AML-193 (cell line): ENCODE measurements at regions not wholly inside any gene's neighbourhood (a gene's known extent, or its start where the extent isn't known, plus 50 kb on each side); places are given as distances from the start of the nearest gene placed in this dataset.
A peak's percentile ranks its signal among the peaks of the same experiment; 100 is the strongest.
"Not testable (repeated sequence)": the region's sequence is repeated elsewhere in the genome, so short reads cannot be mapped to it uniquely, and the experiment has no call there.

Source experiments
- DNase-seq, 2 experiments: peaks; one replicate each; lab custom pipeline; 2025; lab: John Stamatoyannopoulos, UW

DNA sequence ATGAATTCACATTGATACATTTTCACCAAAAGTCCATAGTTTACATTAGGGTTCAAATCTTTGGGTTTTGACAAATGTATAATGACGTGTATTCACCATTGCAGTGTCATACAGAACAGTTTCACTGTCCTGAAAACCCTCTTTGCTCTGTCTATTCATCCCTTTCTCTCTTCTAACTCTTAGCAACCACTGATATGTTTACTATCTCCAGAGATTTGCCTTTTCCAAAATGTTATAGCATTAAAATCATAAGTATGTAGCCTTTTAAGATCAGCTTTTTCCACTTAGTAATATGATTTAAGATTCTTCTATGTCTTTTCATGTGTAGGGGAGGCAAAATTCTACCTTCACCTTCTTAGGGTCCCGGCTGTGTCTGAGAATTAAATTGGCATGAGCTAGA is 203.8 kb downstream of the TPRG1 start:
- DNase-seq = no peak

DNA sequence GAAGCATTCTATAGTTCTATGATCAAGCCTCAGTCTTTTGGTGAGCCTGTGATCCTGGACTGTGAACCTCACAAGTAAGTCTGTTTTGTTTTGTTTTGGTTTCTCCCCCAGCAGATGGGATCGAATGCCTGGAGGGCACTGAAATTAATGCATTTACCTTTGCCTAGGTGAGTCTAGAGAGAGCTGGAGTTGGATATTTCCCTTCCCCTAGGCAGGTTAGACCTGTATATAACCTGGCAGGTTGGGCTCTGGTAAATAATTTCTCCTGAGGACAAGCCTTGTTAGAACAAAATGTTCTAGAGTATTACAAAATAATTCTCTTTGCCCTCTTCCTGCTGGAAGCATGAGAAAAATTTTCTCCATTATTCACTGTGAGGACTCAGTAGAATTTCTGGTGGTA is 211.9 kb downstream of the TPRG1 start:
- no peak for DNase-seq

GRCh38 chr3:189385880-189386279 is 214.1 kb downstream of the TPRG1 start:
- not testable (repeated sequence) for DNase-seq

DNA sequence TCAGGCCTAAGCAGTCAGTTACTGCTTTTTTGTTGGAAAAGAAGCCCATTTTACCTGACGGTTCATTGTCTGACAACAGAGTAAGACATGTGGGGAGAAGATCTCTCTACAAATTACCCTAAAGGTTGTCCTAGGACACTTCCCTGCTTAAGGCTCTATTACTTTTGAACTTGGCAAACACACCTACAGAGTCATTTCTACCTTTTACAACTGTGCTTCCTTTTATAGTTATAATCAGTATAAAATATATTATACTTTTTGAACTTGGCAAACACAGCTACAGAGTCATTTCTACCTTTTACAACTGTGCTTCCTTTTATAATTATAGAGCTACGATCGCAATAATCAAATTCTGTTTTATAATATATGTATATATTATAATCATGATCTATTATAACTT is 215.0 kb downstream of the TPRG1 start:
- no peak for DNase-seq

GRCh38 chr3:189389346-189389745 is 217.6 kb downstream of the TPRG1 start:
- no peak for DNase-seq

- DNase-seq = peak; percentile 92 to 94
Observed at GRCh38 chr3:189393598-189393997, 221.8 kb downstream of the TPRG1 start.

DNA sequence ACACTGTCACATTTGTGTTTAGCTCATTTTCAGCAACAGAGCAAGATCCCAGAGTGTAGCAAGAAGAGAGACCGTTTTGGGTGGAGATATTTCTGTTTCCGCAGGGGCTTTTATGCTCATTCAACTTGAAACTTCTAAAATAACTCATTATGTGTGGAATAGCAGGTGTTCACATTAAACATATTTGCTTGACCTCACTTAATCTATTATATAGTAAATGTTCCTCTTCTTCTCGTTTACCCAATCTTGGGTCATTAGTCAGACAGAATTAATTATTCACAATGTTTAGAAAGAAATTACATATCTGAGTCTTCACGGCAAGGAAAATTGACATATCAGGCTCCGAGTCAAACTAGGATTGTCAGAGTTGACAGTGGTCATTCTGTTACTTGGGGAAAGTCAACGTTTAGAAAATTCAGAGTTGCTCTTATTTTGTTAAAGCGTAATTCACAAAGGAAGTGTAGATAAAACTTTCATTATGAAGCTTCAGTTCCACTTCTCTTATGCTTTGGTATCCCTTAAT is 222.9 kb downstream of the TPRG1 start:
- DNase-seq = no peak

DNA sequence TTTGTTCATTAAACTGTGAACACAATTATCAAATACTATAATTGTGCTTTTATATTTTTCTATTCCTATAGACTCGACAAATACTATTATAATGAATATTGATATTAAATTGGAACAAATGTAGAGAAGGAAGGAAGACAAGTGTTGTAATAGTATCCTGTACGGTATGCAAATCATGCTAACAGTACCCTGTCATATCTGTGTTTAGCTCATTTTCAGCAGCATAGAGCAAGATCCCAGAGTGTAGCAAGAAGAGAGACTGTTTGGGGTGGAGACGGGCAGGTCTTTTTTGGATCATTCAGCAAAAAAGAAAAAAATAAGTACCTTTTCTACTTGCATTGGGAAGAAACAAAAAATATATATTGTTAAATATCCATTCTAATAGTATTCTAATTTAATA is 224.1 kb downstream of the TPRG1 start:
- DNase-seq = no peak

GRCh38 chr3:189398656-189399055 is 226.9 kb downstream of the TPRG1 start:
- no peak for DNase-seq

DNA sequence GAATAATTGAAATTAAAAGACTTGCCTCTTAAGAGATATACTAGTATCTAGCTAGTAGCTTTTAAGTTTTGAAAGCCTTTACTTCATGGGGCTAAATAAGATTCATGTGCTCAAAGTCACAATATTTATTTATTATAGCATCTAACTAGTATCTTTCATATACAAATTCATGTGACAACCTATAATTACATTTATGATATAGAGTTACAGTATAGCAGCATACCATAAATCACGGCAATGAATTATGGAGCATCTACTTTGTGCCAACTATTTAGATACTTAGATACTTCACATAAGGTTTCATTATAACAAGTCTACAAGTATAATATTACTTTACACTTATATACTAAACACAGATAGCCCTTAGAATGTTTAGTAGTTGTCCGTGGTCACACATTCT is 229.4 kb downstream of the TPRG1 start:
- no peak for DNase-seq

- DNase-seq = no peak
Observed at GRCh38 chr3:189403194-189403593, 228.0 kb upstream of the TP63 start.

DNA sequence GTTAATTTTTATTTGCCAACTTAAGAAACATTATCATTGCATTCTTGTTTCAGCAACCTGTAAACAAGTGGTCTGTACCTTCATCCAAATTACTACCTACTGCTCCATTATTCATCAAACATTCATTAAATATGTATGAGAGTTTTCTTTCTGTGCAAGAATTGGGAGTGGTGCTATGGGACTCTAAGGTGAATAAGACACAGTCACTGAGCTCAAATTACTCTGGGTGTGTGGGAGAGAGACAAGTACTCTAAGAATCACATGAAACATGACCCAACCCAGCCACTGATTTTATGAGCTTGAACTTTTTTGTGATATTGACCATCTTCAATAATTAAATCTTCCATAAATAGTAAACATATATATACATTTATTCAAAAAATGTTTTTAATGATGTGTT is 227.2 kb upstream of the TP63 start:
- DNase-seq = no peak

DNA sequence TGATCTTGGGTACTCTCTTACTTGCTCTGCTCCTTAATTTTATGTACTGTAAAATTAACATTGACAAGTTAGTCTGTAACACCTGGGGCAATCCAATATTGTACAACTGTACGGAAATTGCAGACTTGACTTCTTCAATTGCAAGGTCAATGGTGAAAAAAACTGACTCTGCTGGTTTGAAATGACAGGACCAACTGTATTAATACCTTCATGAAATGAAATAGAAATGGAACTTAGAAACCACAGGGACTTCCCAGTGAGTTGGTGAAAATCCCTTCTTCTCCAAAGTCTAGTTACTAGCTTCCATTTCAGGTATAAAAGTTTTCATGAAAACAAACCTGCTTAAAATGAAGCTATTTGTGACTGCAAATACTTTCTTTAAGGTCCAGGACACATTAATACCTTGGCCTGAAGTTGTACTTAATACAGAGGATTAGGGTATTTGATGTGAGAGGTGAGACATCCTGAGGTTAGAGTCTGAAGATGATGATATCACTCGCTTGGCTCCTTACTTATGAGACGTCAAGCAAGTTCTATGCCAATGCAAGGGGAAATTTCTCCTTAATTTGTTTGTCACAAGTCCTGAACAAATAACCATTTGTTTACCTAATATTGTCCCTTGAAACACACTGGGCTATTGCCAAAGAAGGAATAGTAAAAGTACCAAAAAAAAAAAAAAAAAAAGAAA is 226.2 kb upstream of the TP63 start:
- DNase-seq = no peak

DNA sequence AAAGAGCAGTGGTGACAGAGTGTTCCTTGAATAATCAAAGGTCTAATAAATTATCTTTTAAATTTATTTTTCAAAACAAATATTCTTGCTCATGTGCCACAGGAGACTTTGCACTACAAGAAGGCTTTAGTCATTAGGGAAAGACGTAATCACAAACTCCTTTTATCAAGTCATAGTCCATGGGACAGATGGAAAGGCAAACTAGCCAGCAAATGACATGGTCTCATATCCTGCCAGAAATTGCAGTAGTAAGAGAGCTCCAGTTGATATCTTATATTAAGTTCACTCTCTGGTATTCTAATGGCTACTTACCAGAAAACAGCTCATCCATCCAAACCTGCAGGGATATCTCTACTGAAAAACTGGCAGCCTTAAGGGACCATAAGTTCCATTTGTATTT is 225.0 kb upstream of the TP63 start:
- no peak for DNase-seq

DNA sequence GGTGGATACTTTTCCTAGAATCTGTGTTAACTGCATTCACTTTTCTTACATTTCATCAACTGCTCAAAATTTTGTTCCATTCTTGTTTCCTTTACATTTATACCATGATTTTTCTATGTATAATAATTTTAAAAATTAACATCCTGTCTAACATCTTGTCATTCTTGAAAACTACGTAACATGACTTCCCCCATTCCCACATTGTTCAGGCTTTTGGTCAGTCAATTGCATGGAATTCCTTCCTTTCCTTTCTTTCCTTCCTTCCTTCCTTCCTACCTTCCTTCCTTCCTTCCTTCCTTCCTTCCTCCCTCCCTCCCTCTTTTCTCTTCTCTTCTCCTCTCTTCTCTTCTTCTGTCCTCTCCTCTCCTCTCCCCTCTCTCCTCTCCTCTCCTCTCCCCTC is 220.7 kb upstream of the TP63 start:
- no peak for DNase-seq

DNA sequence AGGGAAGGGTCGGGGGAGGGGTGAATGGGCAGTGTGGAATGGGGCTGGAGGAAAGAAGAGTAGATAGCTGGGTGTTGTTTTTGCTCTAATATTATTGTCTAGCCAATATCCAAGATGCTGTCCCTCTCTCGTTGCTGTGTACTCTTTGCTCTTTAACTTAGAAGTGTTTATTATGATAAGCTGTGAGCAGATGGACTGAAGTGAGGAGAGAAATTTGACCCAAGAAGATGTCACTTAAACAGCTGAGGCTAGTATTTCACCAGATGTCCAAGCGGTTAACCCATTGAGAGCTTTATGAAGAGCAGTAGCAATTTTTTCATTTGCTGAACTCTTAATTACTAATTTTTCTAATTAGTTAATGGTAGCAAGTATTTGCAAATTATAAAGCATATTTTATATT is 212.2 kb upstream of the TP63 start:
- DNase-seq = no peak

- no peak for DNase-seq
Observed at GRCh38 chr3:189419683-189420082, 211.5 kb upstream of the TP63 start.

DNA sequence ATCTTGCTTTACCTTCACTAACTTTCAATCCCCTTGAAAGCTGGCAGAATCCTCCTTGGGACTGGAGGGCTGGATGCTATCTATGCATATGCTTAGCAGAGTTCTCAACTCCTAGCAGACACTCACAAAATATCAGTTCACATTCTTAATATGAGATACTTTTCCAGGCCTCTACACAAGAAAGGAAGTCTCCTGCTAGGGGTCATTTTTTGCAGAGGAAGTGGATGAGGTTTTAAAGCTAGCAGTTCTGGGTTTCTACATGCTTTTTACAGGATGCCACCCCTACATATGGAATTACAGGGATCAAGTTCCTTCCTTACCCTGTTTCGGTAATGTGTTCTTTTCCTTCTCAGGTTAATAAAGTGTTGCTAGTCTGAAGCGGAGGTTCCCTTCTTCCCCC is 206.3 kb upstream of the TP63 start:
- DNase-seq = no peak

DNA sequence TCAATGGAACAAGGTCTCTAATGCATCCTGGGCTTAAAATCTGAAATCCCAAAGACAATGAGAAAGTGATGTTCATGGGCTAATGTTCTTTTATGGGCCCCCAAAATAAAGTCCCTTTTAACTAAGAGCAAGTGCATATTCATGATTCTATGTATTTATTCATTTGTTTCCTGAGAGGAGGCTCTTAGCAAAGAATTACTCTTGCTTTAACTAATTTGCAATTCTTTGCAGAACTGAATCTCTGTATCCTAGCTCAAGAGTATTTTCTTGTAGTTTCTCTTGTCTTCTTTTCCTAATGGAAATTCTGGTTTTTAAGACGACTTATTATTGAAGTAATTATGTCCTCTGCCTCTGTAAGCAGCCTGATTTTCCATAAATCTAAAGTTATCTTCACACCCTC is 202.2 kb upstream of the TP63 start:
- no peak for DNase-seq

- DNase-seq = no peak
Observed at GRCh38 chr3:189430166-189430565, 201.0 kb upstream of the TP63 start.

DNA sequence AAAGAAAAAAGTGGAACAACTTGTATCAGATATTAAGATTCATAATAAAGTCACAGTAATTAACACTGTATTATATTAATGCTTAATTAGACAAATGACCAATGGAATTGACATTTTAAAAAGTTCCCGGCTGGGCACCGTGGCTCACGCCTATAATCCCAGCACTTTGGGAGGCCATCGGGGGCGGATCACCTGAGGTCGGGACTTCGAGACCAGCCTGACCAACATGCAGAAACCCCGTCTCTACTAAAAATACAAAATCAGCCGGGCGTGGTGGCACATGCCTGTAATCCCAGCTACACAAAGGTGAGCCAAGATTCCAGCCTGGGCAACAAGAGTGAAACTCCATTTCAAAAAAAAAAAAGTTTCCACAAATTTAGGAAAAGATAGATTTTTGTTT is 188.9 kb upstream of the TP63 start:
- DNase-seq = not testable (repeated sequence)

DNA sequence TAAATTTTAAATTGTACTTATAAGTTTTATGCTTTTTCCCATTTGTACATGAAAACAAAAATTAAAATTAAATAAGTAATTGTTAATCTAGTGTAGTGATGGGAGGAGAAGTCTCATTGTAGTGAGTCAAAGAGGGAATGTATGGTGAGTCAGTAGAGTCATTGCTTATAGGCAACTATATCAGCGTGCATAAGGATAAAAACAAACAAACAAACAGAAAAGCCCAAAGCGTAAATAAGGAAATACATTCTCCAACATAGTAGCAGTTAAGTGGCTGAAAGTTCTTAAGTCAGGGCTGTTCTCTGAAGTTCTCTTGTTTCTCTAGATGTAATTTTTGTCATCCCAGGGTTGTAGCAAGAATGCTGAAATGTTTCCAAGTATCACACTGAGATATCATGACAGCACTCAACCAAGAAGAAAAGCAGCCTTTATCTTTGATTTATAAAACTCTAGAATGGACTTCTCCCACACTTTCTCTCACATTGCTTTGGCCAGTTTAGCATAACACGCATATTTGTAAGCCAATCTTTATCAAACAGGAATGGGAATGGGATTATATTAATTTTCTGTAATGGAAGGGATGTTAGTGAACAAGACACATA is 184.1 kb upstream of the TP63 start:
- no peak for DNase-seq

DNA sequence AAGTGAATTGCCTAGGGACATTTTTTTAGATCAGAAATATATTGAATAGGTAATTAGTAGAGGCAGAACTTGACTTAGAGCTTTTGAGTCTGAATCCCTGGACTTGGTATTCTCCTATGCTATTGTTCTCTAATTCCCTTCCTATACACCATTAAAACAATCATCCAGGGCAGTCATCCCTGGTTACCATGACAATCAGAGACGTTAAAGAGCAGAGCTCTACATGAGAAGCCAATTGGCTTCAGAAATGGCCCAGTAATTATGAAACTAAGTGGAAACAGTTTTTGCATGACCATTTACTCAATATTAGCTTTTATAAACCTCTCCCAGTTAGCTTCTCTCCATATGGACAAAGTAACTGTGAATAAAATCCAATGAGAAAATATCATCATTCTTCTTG is 182.1 kb upstream of the TP63 start:
- DNase-seq = no peak

DNA sequence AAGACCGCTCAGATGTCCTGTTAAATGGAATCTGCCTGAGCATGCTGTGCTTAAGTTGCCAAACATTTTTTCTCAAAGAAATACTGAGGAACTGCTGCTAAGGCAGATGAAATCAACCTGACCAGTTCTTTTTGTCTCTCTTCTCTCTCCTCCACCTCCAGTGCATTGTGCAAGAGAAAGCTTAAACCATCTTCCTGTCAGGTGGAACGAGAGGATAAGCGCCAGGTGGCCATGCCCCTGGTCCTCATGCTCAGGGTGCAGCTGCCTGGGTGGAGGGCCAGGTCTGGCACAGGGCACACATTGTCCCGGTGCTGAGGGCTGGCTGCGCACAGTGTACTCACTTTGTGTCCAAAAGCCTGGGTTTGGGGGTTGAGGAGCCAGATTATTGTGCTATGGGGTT is 176.2 kb upstream of the TP63 start:
- no peak for DNase-seq
